Endothelial cell of umbilical vein (primary cell): ENCODE measurements at regions not wholly inside any gene's neighbourhood (a gene's known extent, or its start where the extent isn't known, plus 50 kb on each side); places are given as distances from the start of the nearest gene placed in this dataset.

Experiments
- EZH2 ChIP-seq: IDR thresholded peaks from 2 replicates; pipeline ENCODE4 v1.6.1; 2012; ENCODE audit warnings: borderline replicate concordance, low read depth, mild to moderate bottlenecking, moderate library complexity, low read length, inconsistent platforms; ENCODE audit not compliant: severe bottlenecking
- FOS ChIP-seq: IDR thresholded peaks from 2 replicates; pipeline ENCODE4 v1.6.1; 2011; ENCODE audit warnings: mild to moderate bottlenecking, low read length, moderate library complexity, borderline replicate concordance; ENCODE audit not compliant: insufficient read depth
- GATA2 ChIP-seq: IDR thresholded peaks from 2 replicates; pipeline ENCODE4 v1.7.0; 2011; ENCODE audit warnings: low read depth, mild to moderate bottlenecking, moderate library complexity, mixed read lengths, low read length; ENCODE audit not compliant: insufficient read length, insufficient read depth
- JUN ChIP-seq: IDR thresholded peaks from 2 replicates; pipeline ENCODE4 v1.6.1; 2011; ENCODE audit warnings: borderline replicate concordance, low read depth; ENCODE audit not compliant: insufficient read length, insufficient read depth
- MYC ChIP-seq: IDR thresholded peaks from one replicate; pipeline ENCODE4 v1.6.1; 2011; ENCODE audit warnings: mild to moderate bottlenecking, low read depth, low read length
- POLR2A ChIP-seq: IDR thresholded peaks from 2 replicates; pipeline ENCODE4 v1.6.1; 2012; ENCODE audit warnings: low read depth, mild to moderate bottlenecking, control low read depth, low read length
- TF ChIP-seq, protein P1 (sequence below), 2 donors: IDR thresholded peaks; 1 replicate in 1 of 2; 2 replicates in 1 of 2; pipeline ENCODE4 v1.5.1; 2011; ENCODE audit warnings: low read length in 2 of 2, mild to moderate bottlenecking in 2 of 2, moderate library complexity in 2 of 2, control low read depth in 1 of 2, inconsistent platforms in 1 of 2, low read depth in 1 of 2; ENCODE audit not compliant: insufficient read depth in 1 of 2; ENCODE audit errors: extremely low read depth in 1 of 2
- TF ChIP-seq, protein P2 (sequence below): IDR thresholded peaks from 2 replicates; pipeline ENCODE4 v1.6.1; 2011; ENCODE audit not compliant: insufficient read depth, insufficient read length

DNA sequence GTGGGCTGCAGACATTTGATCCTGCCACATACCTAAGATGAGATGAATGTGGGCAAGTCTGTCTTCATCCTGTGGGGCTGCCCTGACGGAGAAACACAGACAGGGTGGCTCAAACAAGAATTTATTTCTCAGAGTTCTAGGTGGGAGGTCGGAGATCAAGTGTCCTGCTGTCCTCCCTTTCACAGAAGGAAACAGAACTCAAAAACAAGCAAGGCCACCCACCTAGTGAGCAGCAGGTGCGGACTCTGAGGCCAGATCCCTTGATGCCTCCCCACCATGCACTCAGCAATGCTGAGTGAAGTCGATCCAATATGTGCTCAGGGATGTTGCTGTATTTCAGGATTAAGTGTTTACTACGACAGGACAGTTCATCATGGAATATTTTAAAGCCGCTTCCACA lies 63.0 kb upstream of the SNTG2 start:
- TF ChIP-seq, protein P1, sequence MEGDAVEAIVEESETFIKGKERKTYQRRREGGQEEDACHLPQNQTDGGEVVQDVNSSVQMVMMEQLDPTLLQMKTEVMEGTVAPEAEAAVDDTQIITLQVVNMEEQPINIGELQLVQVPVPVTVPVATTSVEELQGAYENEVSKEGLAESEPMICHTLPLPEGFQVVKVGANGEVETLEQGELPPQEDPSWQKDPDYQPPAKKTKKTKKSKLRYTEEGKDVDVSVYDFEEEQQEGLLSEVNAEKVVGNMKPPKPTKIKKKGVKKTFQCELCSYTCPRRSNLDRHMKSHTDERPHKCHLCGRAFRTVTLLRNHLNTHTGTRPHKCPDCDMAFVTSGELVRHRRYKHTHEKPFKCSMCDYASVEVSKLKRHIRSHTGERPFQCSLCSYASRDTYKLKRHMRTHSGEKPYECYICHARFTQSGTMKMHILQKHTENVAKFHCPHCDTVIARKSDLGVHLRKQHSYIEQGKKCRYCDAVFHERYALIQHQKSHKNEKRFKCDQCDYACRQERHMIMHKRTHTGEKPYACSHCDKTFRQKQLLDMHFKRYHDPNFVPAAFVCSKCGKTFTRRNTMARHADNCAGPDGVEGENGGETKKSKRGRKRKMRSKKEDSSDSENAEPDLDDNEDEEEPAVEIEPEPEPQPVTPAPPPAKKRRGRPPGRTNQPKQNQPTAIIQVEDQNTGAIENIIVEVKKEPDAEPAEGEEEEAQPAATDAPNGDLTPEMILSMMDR (IDR thresholded peaks at IDR 0.05; ENCODE audit: extremely low read depth in 1 of 2, insufficient read depth in 1 of 2, low read depth in 1 of 2, low read length in 2 of 2): no peak
- TF ChIP-seq FOS: no peak
- no peak for TF ChIP-seq JUN
- TF ChIP-seq POLR2A: no peak
- no peak for TF ChIP-seq EZH2
- no peak for TF ChIP-seq MYC
- TF ChIP-seq GATA2: no peak
- TF ChIP-seq, protein P2, sequence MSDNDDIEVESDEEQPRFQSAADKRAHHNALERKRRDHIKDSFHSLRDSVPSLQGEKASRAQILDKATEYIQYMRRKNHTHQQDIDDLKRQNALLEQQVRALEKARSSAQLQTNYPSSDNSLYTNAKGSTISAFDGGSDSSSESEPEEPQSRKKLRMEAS: no peak
